H9 (cell line): ENCODE measurements at regions not wholly inside any gene's neighbourhood (a gene's known extent, or its start where the extent isn't known, plus 50 kb on each side); places are given as distances from the start of the nearest gene placed in this dataset.

Experiments used
- DNase-seq: peaks from one replicate; pipeline ENCODE4 v3.0.0-alpha.2; 2017
- H2AFZ ChIP-seq: one replicate; pipeline ENCODE4 v1.6.1; 2013; ENCODE audit warnings: mild to moderate bottlenecking, low read length, control low read depth, moderate library complexity
- H2AK5ac ChIP-seq: 2 replicates; pipeline ENCODE4 v1.6.1; 2013; ENCODE audit warnings: low read length, control low read depth, mixed read lengths; ENCODE audit not compliant: insufficient read length
- H2BK120ac ChIP-seq: one replicate; pipeline ENCODE4 v1.6.1; 2013; ENCODE audit warnings: low read depth, mild to moderate bottlenecking, low read length, control low read depth, inconsistent platforms; ENCODE audit not compliant: poor library complexity, severe bottlenecking
- H2BK12ac ChIP-seq: 2 replicates; pipeline ENCODE4 v1.6.1; 2013; ENCODE audit warnings: low read length, control low read depth, mixed read lengths, low read depth; ENCODE audit not compliant: insufficient read length
- H2BK15ac ChIP-seq: 2 replicates; pipeline ENCODE4 v1.6.1; 2013; ENCODE audit warnings: low read depth, low read length, control low read depth
- H2BK20ac ChIP-seq: one replicate; pipeline ENCODE4 v1.6.1; 2013; ENCODE audit warnings: low read depth, mild to moderate bottlenecking, low read length, control low read depth, inconsistent platforms; ENCODE audit not compliant: poor library complexity, severe bottlenecking
- H2BK5ac ChIP-seq: 2 replicates; pipeline ENCODE4 v1.6.1; 2013; ENCODE audit warnings: low read length, control low read depth, mixed read lengths; ENCODE audit not compliant: insufficient read length
- H3K14ac ChIP-seq: 2 replicates; pipeline ENCODE4 v1.6.1; 2013; ENCODE audit warnings: low read length, control low read depth; ENCODE audit not compliant: insufficient read depth
- H3K18ac ChIP-seq: 2 replicates; pipeline ENCODE4 v1.6.1; 2013; ENCODE audit warnings: low read depth, mild to moderate bottlenecking, mixed read lengths, low read length, control low read depth; ENCODE audit not compliant: insufficient read length
- H3K23ac ChIP-seq: 2 replicates; pipeline ENCODE4 v1.6.1; 2013; ENCODE audit warnings: low read length, control low read depth, mixed read lengths, low read depth; ENCODE audit not compliant: insufficient read length
- H3K23me2 ChIP-seq: 2 replicates; pipeline ENCODE4 v1.6.1; 2013; ENCODE audit warnings: low read depth, mild to moderate bottlenecking, mixed read lengths, low read length, control low read depth; ENCODE audit not compliant: insufficient read length, poor library complexity, severe bottlenecking
- H3K27ac ChIP-seq: 2 replicates; pipeline ENCODE4 v1.5.1; 2013; ENCODE audit warnings: low read length, control low read depth, mixed read lengths, low read depth; ENCODE audit not compliant: insufficient read length
- H3K27me3 ChIP-seq: 2 replicates; pipeline ENCODE4 v1.6.1; 2013; ENCODE audit warnings: low read length, control low read depth, inconsistent platforms; ENCODE audit not compliant: insufficient read depth
- H3K4ac ChIP-seq: 2 replicates; pipeline ENCODE4 v1.6.1; 2013; ENCODE audit warnings: low read depth, mild to moderate bottlenecking, control low read depth, inconsistent platforms, low read length, moderate library complexity
- H3K4me1 ChIP-seq: 2 replicates; pipeline ENCODE4 v1.6.1; 2013; ENCODE audit warnings: low read length, control low read depth, inconsistent platforms; ENCODE audit not compliant: insufficient read depth
- H3K4me2 ChIP-seq: 2 replicates; pipeline ENCODE4 v1.6.1; 2013; ENCODE audit warnings: low read length, control low read depth, mixed read lengths; ENCODE audit not compliant: insufficient read length, insufficient read depth
- H3K56ac ChIP-seq: 2 replicates; pipeline ENCODE4 v1.6.1; 2013; ENCODE audit warnings: low read depth, mild to moderate bottlenecking, mixed read lengths, low read length, control low read depth; ENCODE audit not compliant: insufficient read length
- H3K79me1 ChIP-seq: 2 replicates; pipeline ENCODE4 v1.6.1; 2013; ENCODE audit warnings: low read depth, mild to moderate bottlenecking, moderate library complexity, low read length, control low read depth, inconsistent platforms; ENCODE audit not compliant: insufficient read depth, poor library complexity, severe bottlenecking
- H3K79me2 ChIP-seq: 2 replicates; pipeline ENCODE4 v1.6.1; 2013; ENCODE audit warnings: low read length, control low read depth, inconsistent platforms; ENCODE audit not compliant: insufficient read depth
- H3K9ac ChIP-seq: 2 replicates; pipeline ENCODE4 v1.6.1; 2013; ENCODE audit warnings: low read length, control low read depth, mixed read lengths; ENCODE audit not compliant: insufficient read length; ENCODE audit errors: extremely low read depth
- H3K9me3 ChIP-seq: one replicate; pipeline ENCODE4 v1.6.1; 2013; ENCODE audit warnings: low read depth, low read length, inconsistent platforms; ENCODE audit not compliant: control insufficient read depth
- H3T11ph ChIP-seq: one replicate; pipeline ENCODE4 v1.6.1; 2013; ENCODE audit warnings: mild to moderate bottlenecking, low read length, control low read depth, inconsistent platforms
- H4K20me1 ChIP-seq: one replicate; pipeline ENCODE4 v1.6.1; 2013; ENCODE audit not compliant: control insufficient read depth, insufficient read length, insufficient read depth
- H4K5ac ChIP-seq: 2 replicates; pipeline ENCODE4 v1.6.1; 2013; ENCODE audit warnings: low read depth, mild to moderate bottlenecking, mixed read lengths, low read length, control low read depth; ENCODE audit not compliant: insufficient read length
- H4K8ac ChIP-seq: replicated peaks from 2 replicates; pipeline ENCODE4 v1.6.1; 2013; ENCODE audit warnings: low read length, control low read depth, mixed read lengths, low read depth; ENCODE audit not compliant: insufficient read length
- H4K91ac ChIP-seq: 2 replicates; pipeline ENCODE4 v1.6.1; 2013; ENCODE audit warnings: low read depth, mild to moderate bottlenecking, moderate library complexity, mixed read lengths, low read length, control low read depth; ENCODE audit not compliant: insufficient read length
- H3K27ac Mint-ChIP-seq, 3 experiments: 2 replicates in 2 of 3; 3 replicates in 1 of 3; pipeline ENCODE4 v1.8.0; 2020 to 2021; ENCODE audit warnings: mixed read lengths in 3 of 3, mild to moderate bottlenecking in 1 of 3, moderate library complexity in 1 of 3
- H3K27me3 Mint-ChIP-seq: 2 replicates; pipeline ENCODE4 v1.8.0; 2021; ENCODE audit warnings: low read depth, mild to moderate bottlenecking, moderate library complexity, mixed read lengths
- H3K36me3 Mint-ChIP-seq, 3 experiments: 2 replicates in 2 of 3; 3 replicates in 1 of 3; pipeline ENCODE4 v1.8.0; 2020 to 2021; ENCODE audit warnings: low read depth in 3 of 3, mixed read lengths in 3 of 3; ENCODE audit not compliant: insufficient read depth in 1 of 3
- H3K4me1 Mint-ChIP-seq, 2 experiments: 2 replicates each; pipeline ENCODE4 v1.8.0; 2020; ENCODE audit warnings: mixed read lengths in 2 of 2
- H3K4me3 Mint-ChIP-seq, 2 experiments: 2 replicates in 1 of 2; 3 replicates in 1 of 2; pipeline ENCODE4 v1.8.0; 2020 to 2021; ENCODE audit warnings: mild to moderate bottlenecking in 2 of 2, mixed read lengths in 2 of 2, moderate library complexity in 1 of 2
- H3K9me3 Mint-ChIP-seq, 2 experiments: 2 replicates in 1 of 2; 3 replicates in 1 of 2; pipeline ENCODE4 v1.8.0; 2020; ENCODE audit warnings: mild to moderate bottlenecking in 2 of 2, mixed read lengths in 2 of 2, moderate library complexity in 1 of 2
- CTCF ChIP-seq: fragments of 200-600 bp; sonication (generic); conservative IDR thresholded peaks from 3 replicates; pipeline ENCODE4 v1.8.0; 2021; ENCODE audit warnings: antibody characterized with exemption, mild to moderate bottlenecking
- WGBS: extraction: QIAGEN DNeasy Blood & Tissue Kit; methylation state at CpG from one replicate; pipeline ENCODE4 v1.1.7; 2013; ENCODE audit warnings: missing lambda C conversion rate, low lambda C conversion rate, mixed read lengths; ENCODE audit not compliant: insufficient read length; ENCODE audit errors: extremely low coverage; 5-methylcytosine and 5-hydroxymethylcytosine counted together

DNA sequence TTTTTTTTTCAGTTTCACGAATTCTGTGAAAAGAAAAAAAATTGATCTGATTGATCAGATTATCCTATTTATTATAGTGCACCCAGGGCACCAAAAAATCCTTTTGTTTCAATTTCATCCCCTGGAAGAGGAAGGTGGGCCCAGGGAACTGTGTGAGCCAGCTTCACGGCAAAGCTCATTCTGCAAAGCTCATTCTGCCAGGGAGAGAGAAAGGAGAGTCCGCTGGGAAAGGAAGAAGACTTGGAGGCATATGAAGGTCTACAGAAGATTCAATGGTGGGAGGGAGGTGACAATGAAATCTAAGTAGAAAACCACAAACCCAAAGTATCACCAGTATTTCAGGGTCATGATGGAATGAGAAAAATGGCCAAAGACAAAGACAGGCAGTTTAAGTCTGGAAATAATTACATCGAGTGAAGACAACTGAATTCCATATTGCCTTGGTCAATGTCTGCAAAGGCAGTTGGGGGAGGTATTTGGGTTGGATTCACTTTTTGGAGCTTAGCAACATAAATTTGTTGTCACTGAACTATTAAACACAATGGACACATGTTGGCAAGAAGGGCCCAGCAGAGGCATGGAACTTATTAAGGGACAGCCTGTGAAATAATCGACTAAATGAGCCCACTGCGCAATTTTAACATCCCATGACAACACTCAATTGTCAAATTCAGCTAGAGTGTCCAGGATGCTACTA lies 587.8 kb upstream of the MKI67 start:
- Histone ChIP-seq H3K4ac (no peak overlapping the region), H3K23me2 (no peaks in the 10 kb centered on the region), H3K27ac (no peak overlapping the region), H2BK5ac (no peak overlapping the region), H3K4me2 (no peak overlapping the region), H3K18ac (no peak overlapping the region), H3K9me3 (no peaks in the 10 kb centered on the region), H2BK12ac (no peak overlapping the region), H3K27me3 (no peaks in the 10 kb centered on the region), H2BK15ac (no peak overlapping the region), H4K91ac (no peak overlapping the region), H3K4me1 (no peaks in the 10 kb centered on the region), H4K20me1 (no peaks in the 10 kb centered on the region), H2AFZ (no peak overlapping the region), H3T11ph (no peak overlapping the region), H3K79me1 (no peaks in the 10 kb centered on the region), H3K14ac (no peak overlapping the region), H3K23ac (no peak overlapping the region), H4K8ac (no peak overlapping the region), H3K79me2 (no peaks in the 10 kb centered on the region), H3K9ac (no peak overlapping the region), H2BK20ac (no peak overlapping the region), H4K5ac (no peak overlapping the region), H2AK5ac (no peak overlapping the region), H3K56ac (no peak overlapping the region), H2BK120ac (no peak overlapping the region)
- no peaks in the 10 kb centered on the region for H3K36me3 Mint-ChIP-seq
- no peak for DNase-seq
- H3K27ac Mint-ChIP-seq = no peak overlapping the region
- peaks cover 0 to 3% of the 10 kb centered on the region in 2 experiments; a peak in 1 of 5 replicates for H3K9me3 Mint-ChIP-seq
- no peak overlapping the region for H3K4me3 Mint-ChIP-seq
- H3K4me1 Mint-ChIP-seq = peaks cover 9 to 22% of the 10 kb centered on the region in 2 experiments
- H3K27me3 Mint-ChIP-seq = no peaks in the 10 kb centered on the region; the same call in none of the 2 replicates
- no CpG with 5 or more reads among the region's 6 CpGs for WGBS
- no peak for TF ChIP-seq CTCF
